Keratinocyte (primary cell): ENCODE measurements at regions not wholly inside any gene's neighbourhood (a gene's known extent, or its start where the extent isn't known, plus 50 kb on each side); places are given as distances from the start of the nearest gene placed in this dataset.

Experiments
- DNase-seq: peaks from one replicate; pipeline ENCODE4 v3.0.0-alpha.2; 2011; ENCODE audit warnings: low read depth, missing footprints, low spot score
- FAIRE-seq: peaks from 2 replicates; lab custom pipeline; 2011; peaks lifted over from hg19 to GRCh38; lab: Jason Lieb, UNC
- H2AFZ ChIP-seq: 2 replicates; pipeline ENCODE4 v1.6.0; 2012; ENCODE audit warnings: low read length, control low read depth, inconsistent platforms; ENCODE audit not compliant: control insufficient read depth
- H3K27ac ChIP-seq: 2 replicates; pipeline ENCODE4 v1.5.1; 2011; ENCODE audit warnings: low read length; ENCODE audit not compliant: control insufficient read depth, insufficient read depth
- H3K27me3 ChIP-seq: 3 replicates; pipeline ENCODE4 v1.6.0; 2011; ENCODE audit warnings: low read length; ENCODE audit not compliant: control insufficient read depth, insufficient read depth; ENCODE audit errors: extremely low read depth
- H3K36me3 ChIP-seq, 2 experiments: 2 replicates in 1 of 2; 3 replicates in 1 of 2; pipeline ENCODE4 v1.5.1; 2011; ENCODE audit warnings: low read length in 2 of 2, mild to moderate bottlenecking in 1 of 2; ENCODE audit not compliant: control insufficient read depth in 2 of 2, insufficient read depth in 2 of 2; ENCODE audit errors: extremely low read depth in 1 of 2
- H3K4me1 ChIP-seq: 3 replicates; pipeline ENCODE4 v1.5.1; 2011; ENCODE audit warnings: low read length; ENCODE audit not compliant: control insufficient read depth, insufficient read depth; ENCODE audit errors: extremely low read depth
- H3K4me2 ChIP-seq: 3 replicates; pipeline ENCODE4 v1.6.0; 2011; ENCODE audit warnings: low read depth, low read length; ENCODE audit not compliant: control insufficient read depth, insufficient read depth; ENCODE audit errors: extremely low read depth
- H3K4me3 ChIP-seq, 3 experiments: fragments of 200-600 bp in 1 of 3; sonication (generic) in 1 of 3; 2 replicates in 2 of 3; 3 replicates in 1 of 3; pipeline ENCODE4 v1.5.1; 2011 to 2016; ENCODE audit warnings: low read length in 3 of 3, mild to moderate bottlenecking in 3 of 3, control low read depth in 2 of 3, inconsistent platforms in 1 of 3, low read depth in 1 of 3, mixed read lengths in 1 of 3, mixed run types in 1 of 3, moderate library complexity in 1 of 3; ENCODE audit not compliant: control insufficient read depth in 2 of 3, insufficient read depth in 2 of 3; ENCODE audit errors: extremely low read depth in 1 of 3
- H3K79me2 ChIP-seq: 2 replicates; pipeline ENCODE4 v1.6.0; 2012; ENCODE audit warnings: low read length; ENCODE audit not compliant: control insufficient read depth, insufficient read depth
- H3K9ac ChIP-seq: 3 replicates; pipeline ENCODE4 v1.6.0; 2011; ENCODE audit warnings: low read length; ENCODE audit not compliant: control insufficient read depth, insufficient read depth; ENCODE audit errors: extremely low read depth
- H3K9me1 ChIP-seq: 3 replicates; pipeline ENCODE4 v1.6.0; 2011; ENCODE audit warnings: low read length; ENCODE audit not compliant: control insufficient read depth, insufficient read depth; ENCODE audit errors: extremely low read depth
- H3K9me3 ChIP-seq: 2 replicates; pipeline ENCODE4 v1.5.1; 2012; ENCODE audit warnings: low read depth, low read length; ENCODE audit not compliant: control insufficient read depth
- H4K20me1 ChIP-seq: 3 replicates; pipeline ENCODE4 v1.6.0; 2011; ENCODE audit warnings: low read length; ENCODE audit not compliant: control insufficient read depth, insufficient read depth; ENCODE audit errors: extremely low read depth
- CTCF ChIP-seq, 3 experiments: IDR thresholded peaks in 1 of 3; conservative IDR thresholded peaks in 1 of 3; optimal IDR thresholded peaks in 1 of 3; 2 replicates in 2 of 3; 3 replicates in 1 of 3; pipeline versions ENCODE3 to v1.5.1; 2011; ENCODE audit warnings: low read length in 3 of 3, mild to moderate bottlenecking in 3 of 3, moderate library complexity in 2 of 3, control low read depth in 1 of 3, inconsistent platforms in 1 of 3; ENCODE audit not compliant: insufficient read depth in 2 of 3; ENCODE audit errors: extremely low read depth in 1 of 3
- EZH2 ChIP-seq: IDR thresholded peaks from one replicate; pipeline ENCODE4 v1.6.1; 2012; ENCODE audit warnings: inconsistent platforms, mild to moderate bottlenecking, low read length, moderate library complexity
- dilution Hi-C: fragments of 300-500 bp; cut with MboI; formaldehyde crosslinking; loops from one replicate; pipeline ENCODE4 v1.7.0; 2020; ENCODE audit warnings: low sequenced_read_pairs; ENCODE audit not compliant: extremely low pct_ligation_motif_present

DNA sequence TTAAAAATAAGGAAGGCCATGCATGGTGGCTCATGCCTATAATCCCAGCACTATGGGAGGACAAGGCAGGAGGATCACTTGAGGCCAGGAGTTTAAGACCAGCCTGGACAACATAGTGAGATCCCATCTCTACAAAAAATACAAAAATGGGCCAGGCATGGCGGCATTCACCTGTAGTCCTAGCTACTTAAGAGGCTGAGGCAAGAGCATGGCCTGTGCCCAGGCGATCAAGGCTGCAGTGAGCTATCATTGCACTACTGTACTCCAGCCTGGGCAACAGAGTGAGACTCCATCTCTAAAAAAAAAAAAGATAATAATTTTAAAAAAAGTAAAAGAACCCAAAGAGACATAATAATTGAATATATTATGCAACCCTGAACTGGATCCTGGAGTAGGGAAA is 83.6 kb upstream of the ZNF423 start:
- no peak overlapping the region for H3K9ac ChIP-seq
- DNase-seq (no peak), FAIRE-seq (no peak)
- H3K4me2 ChIP-seq = no peak overlapping the region
- no peaks in the 10 kb centered on the region for H3K36me3 ChIP-seq
- H3K9me1 ChIP-seq = no peaks in the 10 kb centered on the region
- H2AFZ ChIP-seq = no peak overlapping the region
- H3K4me3 ChIP-seq = no peak overlapping the region
- TF ChIP-seq EZH2 = no peak
- H3K4me1 ChIP-seq = no peaks in the 10 kb centered on the region
- H3K9me3 ChIP-seq = no peaks in the 10 kb centered on the region
- H4K20me1 ChIP-seq = no peaks in the 10 kb centered on the region
- H3K27me3 ChIP-seq = no peaks in the 10 kb centered on the region
- no peak overlapping the region for H3K27ac ChIP-seq
- H3K79me2 ChIP-seq = no peaks in the 10 kb centered on the region
- dilution Hi-C loops = no loop called here

DNA sequence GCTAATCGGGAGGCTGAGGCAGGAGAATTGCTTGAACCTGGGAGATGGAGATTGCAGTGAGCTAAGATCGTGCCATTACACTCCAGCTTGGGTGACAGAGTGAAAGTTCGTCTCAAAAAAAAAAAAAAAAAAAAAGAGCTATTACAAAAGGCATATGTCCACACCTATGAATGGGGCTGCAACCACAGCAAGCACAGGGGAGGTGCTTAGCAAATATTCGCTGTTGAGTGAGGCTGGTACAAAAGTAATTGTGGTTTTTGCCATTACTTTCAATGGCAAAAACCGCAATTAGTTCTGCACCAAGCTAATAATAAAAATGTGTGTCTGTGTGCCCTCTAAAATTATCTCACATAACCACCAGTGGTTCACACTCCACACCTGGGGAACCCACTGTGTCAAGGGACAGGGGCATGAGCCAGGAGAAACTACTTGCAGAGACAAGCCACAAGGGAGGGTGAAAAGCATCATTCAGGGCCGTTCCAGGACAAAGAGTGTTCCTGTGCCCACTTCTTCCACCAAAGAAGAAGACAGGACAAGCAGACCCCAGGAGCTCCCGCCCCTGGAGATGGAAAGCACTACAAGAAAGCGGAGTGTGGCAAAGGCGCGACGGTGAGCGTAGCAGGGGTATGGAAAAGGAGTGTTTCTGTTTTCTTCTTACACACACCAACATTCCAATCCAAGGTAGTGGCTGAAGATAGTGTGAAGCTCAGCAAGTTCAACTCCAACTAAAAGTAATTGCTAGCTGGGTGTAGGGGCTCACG is 84.4 kb upstream of the CNEP1R1 start:
- FAIRE-seq = no peak
- H2AFZ ChIP-seq = no peak overlapping the region
- no peaks in the 10 kb centered on the region for H3K4me1 ChIP-seq
- no peak overlapping the region for H3K9ac ChIP-seq
- no peak for TF ChIP-seq EZH2
- no peak for TF ChIP-seq CTCF (optimal IDR thresholded peaks at IDR 0.05 in 1 of 3, IDR thresholded peaks at IDR 0.05 in 1 of 3, conservative IDR thresholded peaks at IDR 0.05 in 1 of 3; ENCODE audit: extremely low read depth in 1 of 3, insufficient read depth in 2 of 3, low read length in 3 of 3)
- no peak overlapping the region for H3K4me3 ChIP-seq
- H4K20me1 ChIP-seq = no peaks in the 10 kb centered on the region
- H3K27me3 ChIP-seq = no peaks in the 10 kb centered on the region
- H3K4me2 ChIP-seq = no peak overlapping the region
- no peak for DNase-seq
- no peak overlapping the region for H3K27ac ChIP-seq
- dilution Hi-C loops = no loop called here
- no peaks in the 10 kb centered on the region for H3K36me3 ChIP-seq
- no peaks in the 10 kb centered on the region for H3K9me3 ChIP-seq
- no peaks in the 10 kb centered on the region for H3K9me1 ChIP-seq
- no peaks in the 10 kb centered on the region for H3K79me2 ChIP-seq

GRCh38 chr16:49944221-49944620 is 80.8 kb upstream of the CNEP1R1 start:
- no peaks in the 10 kb centered on the region for H3K9me1 ChIP-seq
- H2AFZ ChIP-seq = no peak overlapping the region
- FAIRE-seq (no peak), DNase-seq (no peak)
- H3K9me3 ChIP-seq = no peaks in the 10 kb centered on the region
- no peaks in the 10 kb centered on the region for H3K79me2 ChIP-seq
- no peaks in the 10 kb centered on the region for H3K36me3 ChIP-seq
- no peak for TF ChIP-seq EZH2
- no peaks in the 10 kb centered on the region for H3K4me1 ChIP-seq
- dilution Hi-C loops = no loop called here
- no peaks in the 10 kb centered on the region for H3K27me3 ChIP-seq
- no peak overlapping the region for H3K4me2 ChIP-seq
- no peak overlapping the region for H3K9ac ChIP-seq
- no peak overlapping the region for H3K27ac ChIP-seq
- H3K4me3 ChIP-seq = no peak overlapping the region
- H4K20me1 ChIP-seq = no peaks in the 10 kb centered on the region
